OCI-LY3 (cell line): ENCODE measurements at regions not wholly inside any gene's neighbourhood (a gene's known extent, or its start where the extent isn't known, plus 50 kb on each side); places are given as distances from the start of the nearest gene placed in this dataset.

Source experiments
- CTCF ChIP-seq: fragments of 200-600, 300-600 bp; sonication (generic); IDR thresholded peaks from 2 replicates; pipeline ENCODE4 v1.5.1; 2014; ENCODE audit warnings: antibody characterized with exemption, low read length, low read depth
- EZH2phosphoT487 ChIP-seq: fragments of 200-600 bp; shearing (Covaris generic); IDR thresholded peaks from 2 replicates; pipeline ENCODE4 v1.6.1; 2018; ENCODE audit warnings: antibody characterized with exemption, mixed run types, low read depth

GRCh38 chr7:114107522-114107921 is 188.7 kb upstream of the PPP1R3A start:
- TF ChIP-seq EZH2phosphoT487 = no peak
- TF ChIP-seq CTCF = no peak
